HUES6 (cell line): ENCODE measurements at regions not wholly inside any gene's neighbourhood (a gene's known extent, or its start where the extent isn't known, plus 50 kb on each side); places are given as distances from the start of the nearest gene placed in this dataset.

ENCODE experiments used
- H3K27ac ChIP-seq: 2 replicates; pipeline ENCODE4 v1.7.0; 2013; ENCODE audit warnings: low read depth, mild to moderate bottlenecking, low read length, inconsistent platforms
- H3K27me3 ChIP-seq: 2 replicates; pipeline ENCODE4 v1.6.1; 2013; ENCODE audit warnings: low read length; ENCODE audit not compliant: control insufficient read depth, insufficient read depth
- H3K36me3 ChIP-seq: 2 replicates; pipeline ENCODE4 v1.6.1; 2013; ENCODE audit warnings: low read length; ENCODE audit not compliant: control insufficient read depth, insufficient read depth
- H3K4me1 ChIP-seq: 2 replicates; pipeline ENCODE4 v1.6.1; 2013; ENCODE audit warnings: low read length; ENCODE audit not compliant: control insufficient read depth, insufficient read depth
- H3K4me3 ChIP-seq: 2 replicates; pipeline ENCODE4 v1.5.1; 2013; ENCODE audit warnings: low read depth, low read length
- H3K9ac ChIP-seq: one replicate; pipeline ENCODE4 v1.6.1; 2013; ENCODE audit warnings: mild to moderate bottlenecking, low read length
- H3K9me3 ChIP-seq: 2 replicates; pipeline ENCODE4 v1.6.1; 2013; ENCODE audit warnings: low read depth, low read length; ENCODE audit not compliant: control insufficient read depth, insufficient read depth

DNA sequence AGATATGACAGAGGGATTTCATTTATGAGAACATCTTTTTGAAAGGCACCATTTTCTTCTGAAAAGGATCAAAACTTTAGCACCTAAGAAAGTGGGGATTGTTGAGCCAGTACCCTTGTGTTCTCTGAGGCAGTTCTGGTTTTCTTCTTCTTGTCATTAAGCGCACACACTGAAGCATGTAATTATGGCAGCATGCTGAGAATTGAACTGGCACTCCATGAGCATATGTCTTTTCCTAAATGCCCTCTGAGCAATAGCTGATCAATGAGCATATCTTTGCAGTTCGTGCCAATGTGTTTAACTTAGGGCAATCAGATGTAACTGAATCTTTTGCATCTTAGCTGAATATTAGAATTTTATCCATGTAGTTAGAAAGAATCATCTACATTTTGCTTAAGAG, 53.9 kb upstream of the VGLL3 start:
- no peaks in the 10 kb centered on the region for H3K9me3 ChIP-seq
- no peaks in the 10 kb centered on the region for H3K36me3 ChIP-seq
- no peak overlapping the region for H3K9ac ChIP-seq

DNA sequence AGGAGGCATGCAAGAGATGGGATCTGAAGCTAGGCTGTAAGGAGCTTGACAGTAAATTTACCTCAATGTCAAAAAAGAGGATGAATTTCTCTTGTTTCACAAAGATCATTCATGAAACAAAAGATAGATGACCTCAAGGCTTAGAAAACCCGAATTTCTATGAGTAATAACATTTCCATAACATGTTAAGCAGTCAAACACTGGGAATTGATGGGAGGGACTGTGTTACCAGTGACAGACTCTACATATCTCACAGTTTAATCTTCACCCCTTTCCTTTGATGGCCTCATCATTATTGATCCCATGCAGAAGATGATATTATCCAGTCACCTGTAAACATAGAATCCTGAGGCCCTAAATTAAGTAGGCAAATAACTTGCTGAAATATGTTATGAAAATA, 53.5 kb upstream of the VGLL3 start:
- Histone ChIP-seq H3K36me3 (no peaks in the 10 kb centered on the region), H3K4me3 (no peak overlapping the region), H3K9me3 (no peaks in the 10 kb centered on the region), H3K27ac (no peak overlapping the region), H3K4me1 (no peaks in the 10 kb centered on the region), H3K27me3 (no peaks in the 10 kb centered on the region), H3K9ac (no peak overlapping the region)

More for the DNA sequence above, 53.9 kb upstream of the VGLL3 start:
- no peaks in the 10 kb centered on the region for H3K27me3 ChIP-seq
- H3K27ac ChIP-seq, result no peak overlapping the region
- H3K4me1 ChIP-seq, result no peaks in the 10 kb centered on the region
- no peak overlapping the region for H3K4me3 ChIP-seq

GRCh38 chr3:87041191-87041590, 50.2 kb upstream of the VGLL3 start:
- H3K4me1 ChIP-seq, result no peaks in the 10 kb centered on the region

More at GRCh38 chr3:87041191-87041590, 50.2 kb upstream of the VGLL3 start:
- no peak overlapping the region for H3K27ac ChIP-seq
- no peaks in the 10 kb centered on the region for H3K36me3 ChIP-seq
- no peak overlapping the region for H3K9ac ChIP-seq
- H3K27me3 ChIP-seq, result no peaks in the 10 kb centered on the region
- no peak overlapping the region for H3K4me3 ChIP-seq
- H3K9me3 ChIP-seq, result no peaks in the 10 kb centered on the region
